NCI-H748 (cell line): ENCODE measurements at regions not wholly inside any gene's neighbourhood (a gene's known extent, or its start where the extent isn't known, plus 50 kb on each side); places are given as distances from the start of the nearest gene placed in this dataset.

Experiments
- DNase-seq: peaks from one replicate; lab custom pipeline; 2025; ENCODE audit not compliant: unreplicated experiment; lab: John Stamatoyannopoulos, UW

DNA sequence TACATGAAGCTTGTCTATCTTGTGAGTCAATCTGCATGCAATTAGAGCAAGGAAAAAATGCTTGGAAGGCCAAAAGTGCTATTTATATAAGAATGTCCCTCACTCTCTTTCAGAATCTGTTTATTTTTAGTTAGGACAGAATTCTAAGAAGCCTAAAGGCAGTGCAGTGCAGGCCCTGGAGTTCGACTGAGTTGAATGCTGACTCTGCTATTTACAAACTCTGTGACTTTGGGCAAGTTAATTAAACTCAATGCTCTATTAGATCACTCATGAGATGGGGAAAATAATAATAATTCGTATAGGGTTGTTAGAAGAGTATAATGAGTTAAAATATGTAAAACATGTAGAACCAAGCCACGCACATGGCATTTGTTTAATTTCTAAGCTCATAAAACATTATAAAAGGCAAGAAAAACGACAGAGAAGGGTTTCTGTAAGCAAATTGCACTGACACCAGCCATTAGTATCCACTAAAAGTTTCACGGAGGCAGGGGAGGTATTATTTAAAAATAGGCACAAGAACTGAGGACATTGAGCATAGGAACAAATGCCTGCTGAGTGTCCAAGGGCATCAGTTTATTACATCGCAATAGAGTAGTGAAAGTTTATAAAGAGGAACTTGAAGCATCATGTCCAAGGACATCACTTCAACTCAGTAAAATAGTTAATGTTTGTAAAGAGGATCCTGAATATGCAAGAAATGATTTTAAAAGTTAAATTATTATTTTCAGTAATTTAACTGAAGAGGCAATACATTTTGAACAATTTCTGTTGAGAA, 115.0 kb upstream of the INPP4B start:
- no peak for DNase-seq

DNA sequence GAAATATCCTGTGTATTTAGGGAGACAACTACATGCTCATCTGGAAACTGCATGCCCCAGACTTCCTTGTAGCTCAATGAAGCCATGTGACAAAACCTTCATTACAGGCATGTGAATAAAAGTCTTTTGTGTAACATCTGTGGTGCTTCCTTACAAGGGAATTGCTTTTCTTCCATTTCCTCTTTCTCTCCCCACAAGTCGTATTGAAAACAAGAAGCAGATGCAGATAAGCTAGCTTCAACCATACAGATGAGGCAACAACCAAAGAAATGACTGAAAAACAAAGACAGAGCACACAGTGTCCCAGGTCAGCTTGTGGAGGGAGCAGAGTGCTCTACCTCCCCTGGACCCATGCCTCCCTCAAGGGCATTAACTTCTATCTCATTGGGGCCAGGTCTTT, 115.8 kb upstream of the INPP4B start:
- no peak for DNase-seq

DNA sequence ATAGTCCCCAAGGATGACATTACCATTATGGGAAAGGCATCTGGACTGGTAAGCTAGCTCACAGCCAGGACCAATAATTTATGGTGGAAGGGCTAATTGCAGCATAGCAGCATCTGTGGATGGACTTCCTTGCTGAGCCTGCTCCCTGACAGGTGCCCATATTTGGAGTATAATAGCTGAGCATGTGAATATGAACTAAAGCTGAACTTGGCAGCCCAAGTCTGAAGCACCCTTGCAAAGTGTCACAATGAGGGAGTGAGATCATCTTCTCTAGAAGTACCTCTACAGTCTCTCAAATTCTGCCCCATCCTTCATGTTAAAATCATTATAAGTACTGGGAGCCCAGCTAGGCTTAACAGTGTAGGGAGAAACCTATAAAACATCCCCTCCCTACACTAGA, 128.2 kb upstream of the INPP4B start:
- DNase-seq = no peak

DNA sequence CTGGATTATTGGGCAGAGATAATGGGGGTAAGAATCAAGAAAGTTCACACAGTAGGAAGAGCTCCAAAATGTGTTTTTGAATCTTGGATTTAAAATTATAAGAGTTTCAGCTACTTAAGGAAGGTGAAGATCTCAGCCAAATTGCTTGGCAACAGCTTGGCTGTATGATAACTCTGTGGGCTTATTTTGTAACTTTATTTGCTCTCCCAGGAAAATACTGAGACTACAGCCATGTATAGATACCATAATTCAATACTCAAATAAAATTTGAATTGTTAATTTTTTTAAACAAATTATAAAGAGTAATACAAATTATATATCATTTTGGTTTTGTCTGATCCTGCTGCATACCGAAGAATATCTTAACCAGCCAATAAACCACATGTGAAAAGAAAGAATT, 129.5 kb upstream of the INPP4B start:
- no peak for DNase-seq

DNA sequence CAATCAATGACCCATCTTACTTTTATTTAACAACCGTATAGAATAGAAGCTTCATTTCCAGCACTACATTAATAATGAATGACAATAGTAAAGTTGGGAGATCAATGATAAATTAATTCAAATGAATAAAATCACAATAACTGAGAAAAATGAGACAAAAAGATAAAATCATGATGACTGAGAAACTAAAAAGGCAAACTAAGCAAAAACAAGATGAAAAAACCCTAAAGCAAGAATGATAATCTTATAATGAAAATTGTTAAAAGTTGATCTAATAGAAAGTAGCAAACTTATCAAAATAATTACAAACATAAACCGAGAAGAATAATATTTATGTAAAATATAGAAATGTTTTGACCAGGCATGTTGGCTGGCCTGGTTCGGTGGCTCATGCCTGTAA, 130.4 kb upstream of the INPP4B start:
- DNase-seq = no peak

DNA sequence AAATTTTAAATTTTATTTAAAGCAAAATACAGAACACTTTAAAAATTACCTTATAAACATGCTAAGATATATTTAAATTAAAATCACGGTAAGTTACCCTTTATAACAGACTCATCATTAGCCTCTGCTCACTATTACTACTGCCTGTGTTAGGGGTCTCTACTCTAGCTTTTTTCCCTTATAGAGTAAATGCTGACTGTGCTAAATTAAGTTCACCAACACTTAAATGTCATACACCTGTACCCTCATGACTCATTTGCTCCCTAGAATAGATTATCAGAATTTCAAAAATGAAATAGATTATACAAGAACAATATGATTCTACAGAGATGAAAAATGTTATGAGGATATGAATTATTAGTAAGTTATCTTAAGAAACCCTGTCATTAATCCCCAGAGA, 131.1 kb upstream of the INPP4B start:
- DNase-seq = no peak

DNA sequence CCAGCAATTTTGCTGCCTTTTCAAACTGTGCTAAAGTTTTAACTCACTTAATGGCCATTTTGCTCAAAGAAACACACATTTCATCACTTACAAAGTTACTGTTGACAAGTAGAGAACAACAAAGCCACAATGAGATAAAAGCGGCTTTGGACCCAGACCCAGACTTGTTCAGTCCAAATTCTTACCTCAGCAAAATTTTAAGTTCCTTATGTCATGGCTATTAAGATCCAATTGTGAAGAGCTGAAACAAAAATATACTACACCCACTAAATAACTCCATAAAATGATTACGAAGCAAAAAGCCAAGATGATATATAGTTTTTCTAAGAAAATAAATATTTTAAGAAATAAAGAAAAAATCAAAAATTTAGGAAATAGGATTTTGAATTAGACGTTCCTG, 137.0 kb upstream of the INPP4B start:
- no peak for DNase-seq

DNA sequence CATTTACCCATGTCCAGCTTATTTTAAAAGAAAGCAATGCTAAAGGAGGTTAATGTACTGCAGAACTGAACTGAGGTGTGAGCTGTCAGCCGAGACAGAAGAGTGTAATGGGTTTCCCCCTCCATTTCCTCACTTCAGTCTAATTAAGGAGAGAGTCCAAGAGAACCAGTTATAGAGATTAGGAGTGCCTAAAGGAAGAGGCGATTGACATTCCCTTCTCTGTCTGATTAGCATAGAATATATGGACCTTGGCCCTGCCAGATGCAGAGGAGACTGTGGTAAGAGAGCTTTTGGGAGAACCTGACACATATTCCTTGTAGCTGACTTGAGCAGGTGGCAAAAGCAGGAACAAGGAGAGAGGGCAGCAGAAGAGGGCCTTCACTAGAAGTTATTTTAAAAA, 137.5 kb upstream of the INPP4B start:
- no peak for DNase-seq

DNA sequence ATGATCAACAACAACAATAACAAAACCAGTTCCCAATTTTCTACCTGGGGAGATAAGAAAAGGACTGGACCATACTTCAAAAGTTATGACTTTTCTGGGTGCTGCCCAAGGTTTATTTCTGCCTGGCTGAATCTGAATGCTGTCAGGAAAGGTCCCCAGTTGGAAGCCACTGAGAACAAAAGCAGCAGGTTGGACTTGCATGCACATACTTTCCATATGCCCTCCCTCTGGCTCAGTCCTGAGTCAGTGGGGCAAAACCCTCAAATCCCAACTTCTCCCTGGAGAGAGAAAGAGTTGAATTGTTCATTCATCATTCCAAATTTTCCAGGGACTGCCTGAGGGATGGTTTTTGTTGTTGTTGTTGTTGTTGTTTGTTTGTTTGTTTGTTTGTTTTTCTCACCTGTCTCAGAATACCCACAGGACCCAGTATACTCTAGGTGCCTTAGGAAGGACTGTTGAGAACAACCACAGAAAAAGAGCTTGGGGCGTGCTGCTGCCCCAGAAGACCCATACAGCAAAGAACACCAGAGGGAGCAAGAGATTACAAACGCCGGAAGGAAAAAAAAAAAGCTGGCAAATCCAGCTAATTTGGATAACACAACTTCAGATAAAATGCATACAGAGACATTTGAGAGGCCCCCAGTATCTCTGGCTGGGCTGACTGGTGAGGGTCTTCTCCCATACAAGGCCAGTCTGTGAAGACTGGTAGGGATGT, 138.9 kb upstream of the INPP4B start:
- peak; percentile 26 for DNase-seq

DNA sequence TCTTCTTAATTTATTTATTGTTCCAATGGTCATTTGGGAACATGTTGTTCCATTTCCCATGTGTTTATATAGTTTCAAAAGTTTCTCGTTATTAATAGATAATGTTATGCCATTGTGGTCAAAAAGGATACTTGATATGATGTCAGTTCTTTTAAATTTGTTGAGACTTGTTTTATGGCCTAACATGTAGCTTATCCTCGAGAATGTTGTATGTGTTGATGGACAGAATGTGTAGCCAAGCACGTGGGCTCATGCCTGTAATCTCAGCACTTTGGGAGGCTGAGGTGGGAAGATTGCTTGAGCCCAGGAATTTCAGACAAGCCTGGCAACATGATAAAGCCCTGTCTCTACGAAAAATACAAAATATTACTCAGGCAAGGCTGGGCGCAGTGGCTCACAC, 168.5 kb upstream of the USP38 start:
- DNase-seq = no peak

DNA sequence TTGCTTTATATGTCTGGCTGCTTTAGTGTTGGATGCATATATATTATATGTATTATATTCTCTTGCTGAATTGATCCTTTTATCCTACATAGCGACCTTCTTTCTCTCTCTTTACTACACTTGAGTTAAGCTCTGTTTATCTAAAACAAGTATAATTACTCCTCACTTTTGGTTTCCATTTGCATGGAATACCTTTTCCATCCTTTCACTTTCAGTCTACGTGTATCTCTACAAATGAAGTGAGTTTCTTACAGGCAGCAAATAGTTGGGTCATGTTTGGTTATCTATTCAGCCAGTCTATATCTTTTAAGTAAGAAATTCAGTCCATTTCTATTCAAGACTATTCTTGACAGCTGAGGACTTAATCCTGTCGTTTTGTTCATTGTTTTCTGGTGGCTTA, 167.5 kb upstream of the USP38 start:
- DNase-seq = peak; percentile 1

DNA sequence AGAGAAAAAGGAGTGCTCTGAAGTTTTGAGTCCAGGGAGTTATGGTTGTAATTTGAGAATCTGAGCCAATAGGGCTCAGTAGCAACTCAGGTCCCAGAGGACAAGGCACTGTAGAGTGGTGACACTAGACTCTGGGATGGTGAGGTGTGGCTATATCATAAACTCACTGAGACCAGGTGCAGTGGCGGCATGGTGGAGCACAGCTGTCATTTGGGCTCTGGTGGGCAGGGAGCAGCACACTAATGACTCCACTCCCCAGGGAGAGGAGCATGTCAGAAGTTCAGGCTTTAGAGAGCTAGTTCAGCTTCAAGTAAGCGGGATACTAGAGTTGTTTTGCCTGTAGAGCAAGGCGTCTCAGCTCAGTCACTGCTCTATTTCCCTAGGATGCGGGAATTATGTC, 165.4 kb upstream of the USP38 start:
- no peak for DNase-seq

DNA sequence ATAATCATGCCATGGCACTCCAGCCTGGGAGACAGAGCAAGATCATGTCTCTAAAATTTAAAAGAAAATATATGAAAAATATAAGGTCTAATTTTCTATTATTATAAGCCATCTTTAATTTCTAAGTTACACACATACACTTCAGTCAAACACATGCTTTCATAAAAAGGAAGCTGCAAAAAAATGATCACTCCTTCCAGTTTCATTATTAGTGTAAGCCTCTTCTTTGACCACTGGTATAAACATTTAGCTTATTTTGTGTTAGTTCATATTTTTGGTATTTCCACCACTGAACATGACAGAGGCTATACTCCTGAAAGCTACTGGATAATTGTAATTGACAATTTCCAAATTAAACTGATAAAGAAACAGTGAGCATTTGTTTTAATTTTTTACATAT, 163.3 kb upstream of the USP38 start:
- no peak for DNase-seq

DNA sequence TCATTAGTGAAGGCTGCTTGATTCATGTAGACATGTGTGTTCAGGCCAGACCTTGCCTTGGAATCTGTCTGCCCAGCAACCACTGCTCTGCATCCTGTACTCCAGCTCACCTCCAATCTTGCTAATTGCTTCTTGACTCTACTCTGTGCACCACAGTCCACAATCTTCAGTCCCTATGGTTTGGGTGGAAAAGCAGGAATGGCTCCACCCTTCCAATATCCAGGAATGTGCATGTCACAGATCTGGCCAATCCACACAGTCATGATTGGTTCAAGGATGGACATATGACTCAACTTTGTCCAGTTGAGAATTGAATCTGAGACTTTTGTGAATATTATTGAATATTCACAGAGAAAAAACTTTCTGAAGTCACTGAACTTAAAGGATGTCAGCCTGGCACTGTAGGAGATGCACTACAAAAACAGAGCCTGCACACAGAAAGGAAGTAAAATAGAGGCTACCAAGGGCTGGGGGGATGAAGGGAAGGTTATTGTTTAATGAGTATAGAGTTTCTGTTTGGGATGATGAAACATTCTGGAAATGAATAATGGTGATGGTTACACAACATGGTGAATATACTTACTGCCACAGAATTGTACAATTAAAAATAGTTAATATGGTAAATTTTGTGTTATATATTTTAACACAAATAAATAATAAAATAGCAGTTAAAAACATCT, 161.3 kb upstream of the USP38 start:
- no peak for DNase-seq

DNA sequence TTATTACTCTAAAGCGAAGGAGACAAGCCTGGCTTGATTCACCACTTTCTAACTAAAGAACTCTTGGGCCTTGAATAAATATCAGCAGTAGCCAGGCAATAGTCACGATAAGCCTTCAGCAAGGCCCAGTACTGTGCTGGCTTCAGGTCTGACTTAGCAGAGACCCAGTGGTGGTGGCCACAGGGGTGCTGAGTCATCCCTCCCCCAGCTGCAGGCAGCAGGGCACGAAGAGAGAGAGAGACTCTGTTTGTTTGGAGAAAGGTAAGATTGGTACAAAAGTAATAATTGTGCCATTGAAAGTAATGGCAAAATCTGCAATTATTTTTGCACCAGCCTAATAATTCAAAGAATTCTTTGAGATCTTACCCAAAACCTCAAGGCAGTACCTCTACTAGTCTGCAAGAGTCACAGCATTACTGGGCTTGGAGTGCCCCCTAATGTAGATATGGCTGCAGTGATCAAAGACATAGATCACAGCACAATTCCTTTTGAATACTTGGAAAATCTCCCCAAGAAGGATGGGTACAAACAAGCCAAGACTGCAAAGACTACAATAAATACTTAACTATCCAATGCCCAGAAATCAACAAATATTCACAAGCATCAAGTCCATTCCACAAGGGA, 159.5 kb upstream of the USP38 start:
- peak; percentile 33 for DNase-seq

DNA sequence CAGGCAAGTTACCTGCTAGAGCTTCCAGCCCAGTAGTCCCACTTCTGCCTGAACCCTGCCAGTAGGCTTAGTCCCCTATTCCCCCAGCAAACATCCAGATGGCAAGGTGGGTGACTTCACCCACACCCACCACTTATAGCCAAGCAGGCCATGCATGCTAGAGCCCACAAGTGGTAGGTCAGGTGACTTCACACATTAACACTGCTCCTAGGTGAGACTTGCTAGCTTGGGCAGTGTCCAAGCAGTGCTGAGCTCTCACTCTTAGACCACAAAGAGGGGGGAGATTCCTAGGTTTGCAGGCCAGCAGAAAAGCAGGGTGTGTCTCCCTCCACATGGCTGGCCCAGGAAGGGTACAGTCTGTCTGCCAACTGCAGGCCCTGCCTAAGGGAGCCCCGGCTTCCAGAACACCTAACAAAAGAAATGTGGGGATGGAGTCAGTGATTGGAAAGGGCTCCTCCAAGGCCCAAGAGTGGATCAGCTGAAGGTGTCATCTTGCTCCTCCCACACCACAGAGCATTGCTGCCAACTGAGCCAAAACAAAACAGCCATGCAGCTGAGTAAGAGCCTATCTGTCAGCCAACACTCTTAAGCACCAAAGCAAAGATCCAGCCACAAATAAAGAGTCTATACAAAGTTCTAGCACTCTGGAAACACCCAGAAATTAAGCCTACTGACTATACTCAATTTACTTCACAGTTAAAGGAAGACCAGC, 158.1 kb upstream of the USP38 start:
- DNase-seq = no peak

DNA sequence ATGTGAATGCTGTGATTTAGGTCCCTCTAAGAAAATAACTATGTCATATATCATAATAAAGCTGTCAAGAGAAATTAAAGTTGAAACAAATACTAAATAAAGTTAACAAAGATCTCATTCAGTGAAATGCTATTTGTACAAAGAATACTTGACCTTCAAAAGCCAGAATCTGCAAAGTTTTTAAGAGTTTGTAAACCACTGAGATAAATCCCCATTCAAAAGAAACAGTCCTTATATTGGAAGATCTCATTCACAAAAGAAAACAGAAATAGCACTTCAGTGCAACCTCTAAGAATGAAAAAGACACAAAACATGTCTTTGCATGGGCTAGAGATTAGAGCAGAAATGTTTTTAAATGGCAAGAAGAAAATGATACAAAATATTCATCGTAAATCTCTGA, 149.1 kb upstream of the USP38 start:
- DNase-seq = no peak

DNA sequence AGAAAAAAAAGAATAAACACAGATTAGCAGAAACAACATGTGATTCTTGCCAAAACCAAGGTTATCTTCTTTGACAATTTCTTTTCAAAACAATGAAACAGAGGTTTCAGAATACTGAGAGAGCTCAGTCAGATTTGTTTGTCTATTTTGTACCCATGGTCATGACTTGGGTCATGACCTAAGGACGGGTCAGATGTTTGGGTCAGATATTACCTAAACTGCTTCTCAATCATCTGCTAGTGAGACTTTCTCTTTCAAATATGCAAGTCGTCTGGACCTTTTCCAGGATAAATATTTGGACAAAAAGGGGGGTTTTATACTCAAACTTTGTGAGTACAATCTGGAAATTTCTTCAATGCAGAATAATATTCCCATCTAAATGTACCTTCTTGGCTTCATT, 148.3 kb upstream of the USP38 start:
- no peak for DNase-seq

DNA sequence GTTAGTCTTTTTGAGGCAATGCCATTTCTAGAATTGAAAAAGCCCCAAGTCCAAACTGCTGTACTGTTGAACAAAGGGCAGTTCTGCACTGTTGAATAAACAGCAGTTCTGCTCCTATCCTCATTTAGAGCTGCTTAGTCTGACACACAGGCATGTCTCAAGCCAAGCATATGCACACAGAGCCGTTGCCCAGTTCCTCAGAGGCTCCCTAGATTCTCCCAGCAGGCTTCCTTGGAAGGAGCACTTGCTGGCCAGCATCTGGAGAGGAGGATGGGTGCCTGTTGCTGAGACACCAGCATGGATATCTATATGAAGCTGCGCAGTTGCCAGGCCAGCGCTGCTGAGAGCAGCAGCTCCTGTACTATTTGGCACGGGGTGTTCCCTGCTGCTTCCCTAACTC, 138.3 kb upstream of the USP38 start:
- DNase-seq = no peak

DNA sequence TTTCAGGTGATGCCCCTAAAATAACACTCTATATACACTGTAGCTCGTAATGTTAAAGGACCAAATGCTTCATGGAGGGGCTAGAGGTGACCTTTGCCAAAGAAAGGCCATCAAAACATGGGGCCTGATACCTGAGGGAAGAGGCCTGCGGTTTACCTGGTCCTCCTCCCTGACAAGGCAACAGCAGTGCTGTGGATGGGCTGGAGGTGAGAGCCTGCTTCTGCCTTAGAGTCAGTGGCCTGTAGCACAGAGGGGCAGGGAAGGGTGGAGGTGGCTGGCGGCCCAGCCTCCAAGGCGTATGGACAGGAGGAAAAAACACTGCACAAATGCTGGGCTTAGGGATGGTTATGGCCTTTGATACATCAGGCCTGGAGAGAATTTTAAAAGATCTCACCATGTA, 137.8 kb upstream of the USP38 start:
- no peak for DNase-seq

DNA sequence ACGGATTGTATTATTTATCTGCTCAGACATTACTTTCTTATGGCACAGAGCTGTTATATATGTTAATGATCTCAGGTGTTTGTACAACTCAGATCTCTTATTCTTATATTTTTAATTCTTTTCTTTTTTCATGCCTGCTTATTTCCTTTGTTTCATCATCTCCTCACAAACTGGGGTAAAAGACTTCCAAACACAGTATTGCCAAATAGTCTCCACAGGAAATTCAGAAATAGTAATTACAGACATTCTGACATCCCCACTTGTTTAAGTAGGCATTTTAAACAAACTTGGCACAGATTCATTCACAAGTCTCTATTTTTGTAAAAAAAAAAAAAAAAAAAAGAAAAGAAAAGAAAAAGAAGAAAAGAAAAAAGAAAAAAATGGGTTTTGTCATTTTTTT, 129.7 kb upstream of the USP38 start:
- no peak for DNase-seq
